Sigmoid colon (tissue), 6 donors: ENCODE measurements at regions not wholly inside any gene's neighbourhood (a gene's known extent, or its start where the extent isn't known, plus 50 kb on each side); places are given as distances from the start of the nearest gene placed in this dataset.

ENCODE experiments used
- DNase-seq: peaks from one replicate; pipeline ENCODE4 v3.0.0-alpha.2; 2019
- H3K27ac ChIP-seq, 4 donors: fragments of 200-600 bp; sonication (generic); one replicate each; pipeline ENCODE4 v1.5.1; 2016 to 2019; ENCODE audit warnings: mild to moderate bottlenecking in 1 of 4
- H3K27me3 ChIP-seq, 3 donors: fragments of 200-600 bp; sonication (generic); one replicate each; pipeline ENCODE4 v1.5.1; 2019; ENCODE audit warnings: mild to moderate bottlenecking in 1 of 3
- H3K36me3 ChIP-seq, 4 donors: fragments of 200-600 bp; sonication (generic); one replicate each; pipeline ENCODE4 v1.5.1; 2016 to 2019
- H3K4me1 ChIP-seq, 4 donors: fragments of 200-600 bp; sonication (generic); one replicate each; pipeline ENCODE4 v1.5.1; 2017 to 2019
- H3K4me3 ChIP-seq, 4 donors: fragments of 200-600 bp; sonication (generic); one replicate each; pipeline ENCODE4 v1.5.1; 2017 to 2019; ENCODE audit warnings: mild to moderate bottlenecking in 2 of 4, moderate library complexity in 1 of 4
- H3K9me3 ChIP-seq, 4 donors: fragments of 200-600 bp in 3 of 4; sonication (generic) in 3 of 4; one replicate each; pipeline versions ENCODE4 v1.5.1 to v1.6.1; 2013 to 2019
- EP300 ChIP-seq, 4 donors: sonication (generic); formaldehyde crosslinking; IDR thresholded peaks; one replicate each; pipeline ENCODE4 v1.6.1; 2017; ENCODE audit warnings: antibody characterized with exemption in 4 of 4
- POLR2A ChIP-seq, 2 donors: fragments of 450-650 bp; IDR thresholded peaks; one replicate each; pipeline ENCODE4 v1.6.1; 2016; ENCODE audit warnings: antibody characterized with exemption in 2 of 2, mild to moderate bottlenecking in 2 of 2, moderate library complexity in 2 of 2
- POLR2AphosphoS5 ChIP-seq, 4 donors: sonication (generic); formaldehyde crosslinking; IDR thresholded peaks; one replicate each; pipeline ENCODE4 v1.6.1; 2017; ENCODE audit warnings: antibody characterized with exemption in 4 of 4
- WGBS, 2 donors: extraction: QIAGEN DNeasy Blood & Tissue Kit; methylation state at CpG; one replicate each; pipeline ENCODE4 v1.1.7; 2013; 5-methylcytosine and 5-hydroxymethylcytosine counted together
- intact Hi-C: fragments of 100-400 bp; cut with DNase I; formaldehyde crosslinking; loops from one replicate; pipeline ENCODE4 v1.15.1; 2023
- TF ChIP-seq, protein P1 (sequence below), 4 experiments: fragments of 450-650 bp in 3 of 4; fragments of 200-600 bp in 1 of 4; IDR thresholded peaks; one replicate each; pipeline ENCODE4 v1.5.1; 2016 to 2019; ENCODE audit warnings: antibody characterized with exemption in 4 of 4, mild to moderate bottlenecking in 3 of 4, moderate library complexity in 2 of 4
- donor health status: healthy with polysubstance abuse.
- donor health status: healthy.

DNA sequence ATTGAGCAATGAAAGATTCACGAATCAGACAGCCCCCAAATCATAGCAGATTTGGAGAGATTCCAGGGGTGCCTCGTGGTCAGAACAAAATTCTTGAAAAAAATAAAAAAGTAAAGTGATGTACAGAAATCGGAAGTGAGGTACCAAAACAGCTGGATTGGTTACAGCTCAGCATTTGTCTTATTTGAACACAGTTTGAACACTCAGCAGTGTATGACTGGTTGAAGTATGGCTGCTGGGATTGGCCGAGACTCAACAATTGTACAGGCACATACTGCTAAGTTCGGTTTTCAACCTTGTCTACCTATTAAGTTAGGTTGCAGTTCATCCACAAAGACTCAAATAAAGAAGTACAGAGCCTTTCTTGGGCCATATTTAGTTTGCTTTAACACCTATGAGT is 865.4 kb upstream of the TMEM132C start:
- Histone ChIP-seq H3K27me3 (peaks cover 0 to 4% (median 0%) of the 10 kb centered on the region in 3 donors), H3K9me3 (no peaks in the 10 kb centered on the region), H3K4me3 (no peak overlapping the region), H3K27ac (no peak overlapping the region), H3K4me1 (no peaks in the 10 kb centered on the region), H3K36me3 (no peaks in the 10 kb centered on the region)
- TF ChIP-seq, protein P1, sequence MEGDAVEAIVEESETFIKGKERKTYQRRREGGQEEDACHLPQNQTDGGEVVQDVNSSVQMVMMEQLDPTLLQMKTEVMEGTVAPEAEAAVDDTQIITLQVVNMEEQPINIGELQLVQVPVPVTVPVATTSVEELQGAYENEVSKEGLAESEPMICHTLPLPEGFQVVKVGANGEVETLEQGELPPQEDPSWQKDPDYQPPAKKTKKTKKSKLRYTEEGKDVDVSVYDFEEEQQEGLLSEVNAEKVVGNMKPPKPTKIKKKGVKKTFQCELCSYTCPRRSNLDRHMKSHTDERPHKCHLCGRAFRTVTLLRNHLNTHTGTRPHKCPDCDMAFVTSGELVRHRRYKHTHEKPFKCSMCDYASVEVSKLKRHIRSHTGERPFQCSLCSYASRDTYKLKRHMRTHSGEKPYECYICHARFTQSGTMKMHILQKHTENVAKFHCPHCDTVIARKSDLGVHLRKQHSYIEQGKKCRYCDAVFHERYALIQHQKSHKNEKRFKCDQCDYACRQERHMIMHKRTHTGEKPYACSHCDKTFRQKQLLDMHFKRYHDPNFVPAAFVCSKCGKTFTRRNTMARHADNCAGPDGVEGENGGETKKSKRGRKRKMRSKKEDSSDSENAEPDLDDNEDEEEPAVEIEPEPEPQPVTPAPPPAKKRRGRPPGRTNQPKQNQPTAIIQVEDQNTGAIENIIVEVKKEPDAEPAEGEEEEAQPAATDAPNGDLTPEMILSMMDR (IDR thresholded peaks at IDR 0.05) = no peak
- TF ChIP-seq POLR2AphosphoS5 (IDR thresholded peaks at IDR 0.05) = no peak
- no peak for TF ChIP-seq POLR2A (IDR thresholded peaks at IDR 0.05)
- TF ChIP-seq EP300 (IDR thresholded peaks at IDR 0.05) = no peak
- 58 to 74% methylated on average over 5 of the region's 5 CpGs for WGBS, 2 donors
- DNase-seq = no peak
- intact Hi-C loops = no loop called here

DNA sequence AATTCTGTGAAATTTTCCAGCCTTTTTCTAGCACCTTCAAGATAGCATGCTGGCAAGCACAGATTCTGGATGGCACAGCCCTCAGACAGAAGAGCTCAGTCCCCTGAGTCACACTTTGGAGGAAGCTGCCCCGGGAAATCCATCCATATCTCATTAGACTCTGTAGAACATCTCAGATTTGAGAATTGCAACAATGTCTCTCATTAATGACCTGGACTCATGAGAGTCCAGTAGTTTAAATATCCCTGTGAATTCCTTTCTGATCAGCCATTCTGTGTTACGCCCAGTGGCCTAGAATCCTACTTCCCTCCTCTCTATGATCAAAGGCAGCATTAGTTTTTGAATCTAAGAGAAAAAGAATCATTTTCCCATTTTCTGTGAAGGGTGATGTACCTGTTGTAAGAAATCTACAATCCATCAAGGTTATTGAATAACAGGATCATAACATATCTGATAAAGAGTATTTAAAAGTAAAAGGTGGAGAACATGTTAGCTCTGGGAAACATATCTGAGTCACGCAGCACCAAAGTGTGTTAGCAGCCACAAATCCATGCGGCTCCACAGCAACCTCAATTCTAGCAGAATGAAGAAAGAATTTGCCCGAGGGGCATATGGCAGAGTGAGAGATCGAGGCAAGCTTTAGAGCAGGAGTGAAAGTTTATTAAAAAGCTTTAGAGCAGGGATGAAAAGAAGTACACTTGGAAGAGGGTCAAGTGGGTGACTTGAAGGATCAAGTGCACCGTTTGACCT is 855.6 kb upstream of the TMEM132C start:
- Histone ChIP-seq H3K27ac (no peak overlapping the region), H3K4me3 (no peak overlapping the region), H3K4me1 (no peaks in the 10 kb centered on the region), H3K9me3 (no peaks in the 10 kb centered on the region), H3K27me3 (no peaks in the 10 kb centered on the region), H3K36me3 (no peaks in the 10 kb centered on the region)
- intact Hi-C loops = no loop called here
- no peak for DNase-seq
- 86 to 87% methylated on average over 7 of the region's 7 CpGs for WGBS, 2 donors
- no peak for TF ChIP-seq EP300 (IDR thresholded peaks at IDR 0.05)
- TF ChIP-seq, protein P1 (IDR thresholded peaks at IDR 0.05) = no peak
- no peak for TF ChIP-seq POLR2A (IDR thresholded peaks at IDR 0.05)
- no peak for TF ChIP-seq POLR2AphosphoS5 (IDR thresholded peaks at IDR 0.05)

DNA sequence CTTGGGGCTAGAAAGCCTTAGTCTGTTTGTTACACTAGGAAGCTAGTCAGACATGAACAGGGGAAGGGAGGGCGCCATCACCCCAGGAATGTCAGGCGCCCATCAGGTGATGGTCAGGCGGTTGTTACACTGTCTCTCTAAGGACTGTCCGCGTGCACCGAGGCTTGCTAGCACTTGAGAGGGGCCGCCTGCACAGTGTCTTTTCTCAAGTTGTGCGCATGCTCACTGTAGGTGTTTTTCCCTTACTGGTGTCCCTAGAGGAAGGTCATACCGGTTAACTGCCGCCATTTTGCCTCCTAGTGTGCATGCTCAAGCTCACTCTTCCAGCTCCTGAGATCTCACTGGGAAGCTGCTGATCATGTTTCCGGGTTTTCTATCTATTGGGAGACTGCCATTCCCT is 855.0 kb upstream of the TMEM132C start:
- intact Hi-C loops = no loop called here
- WGBS, 2 donors = 94 to 96% methylated on average over 11 of the region's 11 CpGs

DNA sequence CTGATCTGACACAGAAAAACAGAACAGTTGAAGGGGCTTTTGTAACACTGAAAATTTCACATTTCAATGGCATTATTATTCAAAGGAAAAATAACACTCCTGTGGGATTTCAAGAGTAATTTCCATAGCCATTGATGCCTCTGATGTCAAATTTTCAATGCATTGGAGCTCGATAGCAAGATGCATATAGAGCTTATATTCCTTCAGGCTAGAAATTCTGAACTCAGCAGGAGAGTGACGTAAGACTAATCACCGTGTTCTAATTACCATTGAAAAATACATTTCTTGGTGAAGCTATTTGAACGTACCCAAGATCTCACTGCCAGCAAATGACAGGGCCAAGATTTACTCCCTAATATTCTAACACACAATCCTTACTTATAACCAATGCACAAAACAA is 854.1 kb upstream of the TMEM132C start:
- no peak for TF ChIP-seq POLR2AphosphoS5 (IDR thresholded peaks at IDR 0.05)
- TF ChIP-seq, protein P1 (IDR thresholded peaks at IDR 0.05) = no peak
- no peak for TF ChIP-seq POLR2A (IDR thresholded peaks at IDR 0.05)
- no peak for TF ChIP-seq EP300 (IDR thresholded peaks at IDR 0.05)
- Histone ChIP-seq H3K4me1 (no peaks in the 10 kb centered on the region), H3K27me3 (no peaks in the 10 kb centered on the region), H3K4me3 (no peak overlapping the region), H3K27ac (no peak overlapping the region), H3K36me3 (no peaks in the 10 kb centered on the region), H3K9me3 (no peaks in the 10 kb centered on the region)
- intact Hi-C loops = no loop called here
- DNase-seq = no peak
- WGBS, 2 donors = 89 to 90% methylated on average over 4 of the region's 4 CpGs

More for the DNA sequence above, 855.0 kb upstream of the TMEM132C start:
- no peak for DNase-seq
- Histone ChIP-seq H3K27ac (no peak overlapping the region), H3K4me1 (no peaks in the 10 kb centered on the region), H3K4me3 (no peak overlapping the region), H3K36me3 (no peaks in the 10 kb centered on the region), H3K27me3 (no peaks in the 10 kb centered on the region), H3K9me3 (no peaks in the 10 kb centered on the region)
- TF ChIP-seq POLR2AphosphoS5 (IDR thresholded peaks at IDR 0.05) (no peak), POLR2A (IDR thresholded peaks at IDR 0.05) (no peak), EP300 (IDR thresholded peaks at IDR 0.05) (no peak)
- TF ChIP-seq, protein P1 (IDR thresholded peaks at IDR 0.05) = no peak

DNA sequence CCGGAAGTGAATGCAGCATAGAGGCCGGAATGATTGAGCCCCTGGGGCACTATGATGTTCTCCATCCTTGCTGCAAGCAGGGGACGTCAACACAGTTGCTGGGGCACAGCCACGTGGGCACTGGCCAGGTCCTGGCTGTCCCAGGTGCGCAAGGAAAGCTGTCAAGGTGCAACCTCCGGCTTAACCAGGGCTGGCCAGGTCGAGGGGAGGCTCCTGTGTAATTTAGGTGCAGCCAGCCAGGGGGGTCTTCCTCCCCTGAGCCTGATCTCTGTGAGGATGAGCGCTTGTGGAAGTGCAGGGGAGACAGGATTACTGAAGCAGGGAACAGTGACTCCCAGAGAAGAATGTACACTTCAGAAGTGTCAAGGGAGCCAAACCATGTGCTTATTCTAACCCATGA is 852.8 kb upstream of the TMEM132C start:
- TF ChIP-seq EP300 (IDR thresholded peaks at IDR 0.05) = no peak
- no peak for TF ChIP-seq POLR2AphosphoS5 (IDR thresholded peaks at IDR 0.05)
- no peak for TF ChIP-seq POLR2A (IDR thresholded peaks at IDR 0.05)
- TF ChIP-seq, protein P1 (IDR thresholded peaks at IDR 0.05) = no peak
- Histone ChIP-seq H3K4me1 (no peaks in the 10 kb centered on the region), H3K27me3 (no peaks in the 10 kb centered on the region), H3K4me3 (no peak overlapping the region), H3K27ac (no peak overlapping the region), H3K36me3 (no peaks in the 10 kb centered on the region), H3K9me3 (no peaks in the 10 kb centered on the region)
- no peak for DNase-seq
- WGBS, 2 donors = 66 to 71% methylated on average over 8 of the region's 8 CpGs
- intact Hi-C loops = no loop called here
